NCI-H146 (cell line): ENCODE measurements at regions not wholly inside any gene's neighbourhood (a gene's known extent, or its start where the extent isn't known, plus 50 kb on each side); places are given as distances from the start of the nearest gene placed in this dataset.

ENCODE experiments used
- DNase-seq: peaks from one replicate; lab custom pipeline; 2025; lab: John Stamatoyannopoulos, UW

DNA sequence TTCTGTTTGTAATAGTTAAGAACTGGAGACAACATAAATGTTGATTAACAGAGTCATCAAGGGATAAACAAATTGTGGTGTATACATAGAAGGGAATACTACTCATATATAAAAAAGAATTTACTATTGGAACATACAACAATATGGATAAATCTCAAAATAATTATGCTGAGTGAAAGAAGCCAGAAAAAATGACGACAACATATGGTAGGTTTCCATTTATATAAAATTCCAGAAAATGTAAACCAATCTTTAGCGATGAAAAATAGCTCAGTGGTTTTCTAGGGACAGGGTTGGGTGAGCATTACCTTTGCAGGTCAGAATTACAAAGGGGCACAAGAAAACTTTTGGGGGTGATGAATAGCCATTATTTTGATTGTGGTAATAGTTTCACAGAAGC lies 431.6 kb downstream of the PTPRU start:
- DNase-seq = no peak

DNA sequence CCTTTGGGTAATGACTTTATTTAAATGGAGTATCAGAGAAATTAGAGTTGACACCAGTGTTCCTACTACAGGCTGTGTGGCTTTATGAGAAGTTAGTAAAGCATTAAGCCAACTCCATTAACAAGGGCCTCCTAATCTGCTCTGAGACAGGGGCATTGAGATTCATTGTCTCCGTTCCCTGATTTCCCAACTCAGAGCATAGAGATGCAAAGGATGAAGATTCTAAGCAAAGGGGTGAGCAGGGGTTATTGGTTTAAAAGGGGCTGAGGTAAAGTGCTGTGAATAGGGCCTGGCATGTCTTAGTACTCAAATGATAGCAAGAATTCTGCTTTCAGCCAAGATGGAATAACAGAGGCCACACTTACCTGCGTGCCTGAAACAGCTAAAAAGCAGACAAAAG lies 428.4 kb downstream of the PTPRU start:
- no peak for DNase-seq

DNA sequence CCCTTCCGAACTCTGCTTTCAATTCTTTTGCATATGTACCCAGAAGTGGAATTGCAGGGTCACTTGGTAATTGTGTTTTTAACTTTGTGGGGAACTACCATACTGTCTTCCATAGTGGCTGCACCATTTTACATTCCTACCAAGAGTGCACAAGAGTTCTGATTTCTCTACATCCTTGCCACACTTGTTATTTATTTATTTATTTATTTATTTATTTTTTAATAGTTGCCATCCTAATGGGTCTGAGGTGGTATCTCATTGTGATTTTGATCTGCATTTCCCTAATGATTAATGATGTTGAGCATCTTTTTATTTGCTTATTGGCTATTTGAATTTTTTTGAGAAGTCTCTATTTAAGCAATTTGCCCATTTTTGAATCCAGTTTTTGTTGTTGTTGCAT lies 422.4 kb downstream of the PTPRU start:
- DNase-seq = no peak

DNA sequence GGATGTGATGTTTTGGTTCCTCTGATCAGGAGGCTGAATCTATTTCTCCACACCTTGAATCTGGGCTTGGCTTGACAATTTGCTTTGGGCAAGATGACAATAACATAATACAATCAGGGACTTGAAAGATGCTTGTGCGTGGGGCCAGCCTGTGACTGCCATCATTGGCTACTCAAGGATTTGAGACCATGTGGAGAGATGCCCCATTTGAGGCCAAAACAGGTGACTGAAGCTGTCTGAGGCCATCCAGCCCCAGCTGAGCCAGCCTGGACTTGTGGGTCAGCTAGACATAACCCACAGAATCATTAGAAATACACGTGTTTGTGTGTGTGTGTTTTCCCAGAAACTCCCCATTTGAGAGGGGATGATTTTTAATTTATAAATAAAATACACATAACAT lies 421.5 kb downstream of the PTPRU start:
- DNase-seq = no peak

DNA sequence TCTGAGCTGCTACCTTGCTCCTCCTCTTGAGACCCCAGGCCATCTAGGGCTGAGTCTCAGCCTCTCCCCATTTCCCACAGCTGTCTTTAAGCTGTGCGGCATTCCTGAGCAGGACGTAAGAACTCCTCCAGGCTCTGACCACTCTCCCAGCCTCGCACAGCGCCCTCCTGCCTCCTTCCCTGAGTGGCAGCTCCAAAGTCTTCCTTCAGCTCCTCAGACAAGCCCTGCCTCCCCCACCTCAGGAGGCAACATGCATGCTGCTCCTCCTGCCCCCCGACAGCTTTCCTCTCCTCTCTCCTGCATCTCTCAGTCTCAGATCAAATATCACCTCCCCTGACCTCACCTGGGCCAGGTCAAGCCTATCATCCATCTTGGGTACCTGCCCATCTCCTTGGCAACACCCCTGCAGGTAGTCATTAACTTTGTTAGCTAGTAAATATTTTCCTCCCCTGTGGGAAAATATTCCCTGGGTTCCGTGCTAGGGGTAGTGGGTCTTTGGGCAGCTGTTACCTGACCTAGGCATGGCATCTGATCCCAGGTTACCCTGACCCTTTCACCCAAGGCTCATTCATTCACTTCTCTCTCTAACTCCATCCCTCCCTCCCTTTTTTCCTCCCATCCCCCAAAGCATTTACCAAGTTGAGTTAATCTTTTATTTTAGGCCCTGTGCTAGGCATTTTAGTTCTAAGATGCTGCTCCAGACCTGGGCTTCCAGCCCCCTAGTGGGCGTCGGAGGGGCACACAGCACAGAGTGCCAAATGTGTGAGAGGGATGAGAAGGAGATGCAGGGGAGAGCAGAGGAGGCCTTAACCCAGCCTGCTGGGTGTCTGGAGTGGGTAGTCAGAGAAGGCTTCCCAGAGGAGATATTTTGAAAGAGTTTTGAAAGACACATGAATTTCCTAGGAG lies 419.9 kb downstream of the PTPRU start:
- no peak for DNase-seq

DNA sequence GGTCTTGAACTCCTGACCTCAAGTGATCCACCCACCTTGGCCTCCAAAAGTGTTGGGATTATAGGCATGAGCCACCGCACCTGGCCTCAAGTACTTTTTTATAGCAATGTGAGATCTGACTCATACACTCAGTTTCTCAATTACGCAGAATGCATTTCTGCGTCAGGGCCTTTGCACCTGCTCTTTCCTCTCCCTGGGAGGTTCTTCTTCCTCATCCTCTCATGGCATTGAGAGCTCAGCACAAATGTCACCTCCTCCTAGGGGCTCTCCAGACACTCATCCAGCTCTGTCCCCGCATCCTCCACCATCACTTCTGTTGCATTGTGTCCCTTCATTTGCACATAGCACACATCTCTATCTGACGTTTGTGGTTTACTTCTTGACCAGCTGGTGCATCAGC lies 418.8 kb downstream of the PTPRU start:
- no peak for DNase-seq

DNA sequence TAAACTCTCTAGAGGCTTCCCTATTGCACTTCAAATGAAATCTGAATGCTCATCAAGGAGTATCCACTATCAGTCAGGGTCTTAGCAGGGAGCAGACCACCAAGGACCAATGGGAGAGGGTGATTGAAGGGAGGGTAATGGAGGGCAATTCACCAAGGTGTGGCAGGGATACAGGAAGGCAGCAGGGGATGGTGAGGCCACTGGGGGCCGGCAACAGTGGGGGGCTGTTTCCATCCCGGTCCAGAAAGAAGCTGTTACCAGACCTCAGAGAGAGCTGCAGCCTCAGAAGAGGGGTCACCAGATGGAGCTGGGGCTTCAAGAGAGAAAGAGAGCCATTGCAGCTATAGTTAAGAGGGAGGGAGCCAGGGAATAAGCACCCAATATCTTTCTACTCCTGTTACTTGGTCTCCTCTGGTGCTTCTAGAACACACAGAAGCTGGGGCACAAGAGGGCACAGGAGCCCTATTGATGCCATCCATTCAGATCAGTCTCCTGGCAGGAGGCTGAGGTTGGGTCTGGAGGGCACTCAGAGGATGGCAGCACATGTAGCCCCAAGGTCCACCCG lies 417.6 kb downstream of the PTPRU start:
- DNase-seq = no peak

DNA sequence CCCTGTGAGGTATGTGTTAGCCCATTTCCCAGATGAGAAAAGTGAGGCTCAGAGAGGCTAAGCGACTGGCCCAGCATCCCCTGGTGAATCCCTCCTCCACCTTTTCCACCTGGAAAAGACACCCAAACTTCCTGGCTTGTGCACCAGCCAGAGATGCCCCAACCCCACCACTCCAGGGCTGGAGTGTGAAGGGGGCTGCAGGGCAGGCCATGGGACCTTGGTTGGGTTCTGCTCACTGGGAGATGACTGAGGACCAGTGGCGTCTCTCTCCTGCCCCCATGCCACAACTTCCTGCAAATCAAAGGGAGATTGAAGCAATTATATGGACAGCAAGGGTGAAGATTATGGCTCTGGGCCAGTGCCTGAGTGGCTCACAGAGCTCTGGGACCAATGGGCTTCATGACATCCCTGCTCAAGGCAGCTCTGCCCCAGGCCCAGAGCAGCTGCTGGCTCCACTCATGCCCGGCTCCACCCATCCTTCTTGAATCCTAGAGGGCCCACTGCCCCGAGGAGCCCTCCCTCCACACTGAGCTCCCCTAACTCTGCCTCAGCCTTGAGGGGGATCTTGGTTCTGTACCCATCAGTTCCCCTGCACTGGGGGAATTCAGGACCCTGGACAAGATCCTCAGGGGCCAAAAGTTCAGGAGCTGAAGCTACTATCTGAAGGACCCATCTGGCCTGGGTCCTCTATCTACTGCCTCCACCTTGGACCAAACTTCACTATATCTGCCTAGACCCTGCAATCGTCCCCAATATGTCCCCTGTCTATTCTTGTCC lies 416.9 kb downstream of the PTPRU start:
- no peak for DNase-seq

DNA sequence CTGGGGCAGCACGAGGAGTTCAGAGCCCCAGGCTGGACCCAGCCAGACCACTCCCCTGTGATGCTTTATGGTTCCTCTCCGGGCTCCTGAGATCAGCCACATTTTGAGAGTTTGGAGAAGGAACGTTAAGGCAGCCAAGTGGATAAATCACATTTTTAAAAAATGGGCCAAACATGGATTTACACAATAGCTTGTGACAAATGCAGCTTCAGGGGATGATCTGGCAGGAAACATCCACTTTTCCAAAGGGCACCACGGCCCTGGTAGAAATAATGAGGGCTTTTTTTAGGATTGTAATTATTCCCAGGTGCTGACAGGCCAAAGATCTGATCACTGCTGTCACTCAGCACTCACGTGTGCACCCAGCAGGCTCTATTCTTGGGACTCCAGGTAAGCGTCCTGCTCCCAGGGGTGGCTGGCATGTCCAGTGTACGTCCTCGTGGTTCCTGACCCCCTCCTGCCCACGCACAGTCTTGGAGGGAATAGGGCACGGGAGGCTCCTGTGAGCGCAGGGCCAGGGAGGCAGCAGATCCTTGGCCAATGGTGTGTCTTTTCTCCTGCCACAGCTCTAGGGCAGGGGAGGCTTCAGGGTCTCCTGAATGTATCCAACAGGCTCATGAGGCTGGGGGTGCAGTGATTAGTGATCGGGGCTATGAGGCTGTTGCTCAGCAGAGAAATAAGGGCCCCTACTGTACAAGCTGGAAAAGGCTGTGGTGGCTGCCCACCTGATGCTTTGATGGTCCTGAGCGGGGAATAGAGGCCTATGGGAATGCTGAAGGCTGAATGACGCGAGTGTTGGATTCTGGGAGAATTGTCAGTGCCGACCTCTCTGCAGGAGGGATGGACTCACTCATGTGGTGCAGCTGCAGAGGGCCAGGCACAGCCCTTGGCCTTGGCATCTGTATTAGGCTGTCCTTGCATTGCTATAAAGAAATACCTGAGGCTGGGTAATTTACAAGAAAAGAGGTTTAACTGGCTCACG lies 415.7 kb downstream of the PTPRU start:
- DNase-seq = no peak

DNA sequence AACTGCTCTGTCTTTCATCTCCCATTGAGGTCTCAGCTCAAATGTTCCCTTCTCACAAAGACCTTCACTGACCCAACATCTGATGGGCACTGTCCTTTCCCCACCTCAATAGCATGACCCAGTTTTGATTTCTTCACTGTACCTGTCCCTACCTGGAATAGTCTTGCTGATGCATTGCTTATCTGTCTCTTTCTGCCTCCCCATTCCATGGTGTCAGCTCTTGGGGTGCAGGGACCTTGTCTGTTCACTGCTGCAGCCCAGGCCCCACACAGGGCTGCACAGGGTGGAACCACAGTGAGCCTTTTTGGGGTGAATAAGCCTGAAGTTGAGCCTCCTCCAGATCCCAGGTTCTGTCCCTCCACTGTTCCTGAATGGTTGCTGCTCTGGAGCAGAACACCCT lies 414.9 kb downstream of the PTPRU start:
- no peak for DNase-seq

DNA sequence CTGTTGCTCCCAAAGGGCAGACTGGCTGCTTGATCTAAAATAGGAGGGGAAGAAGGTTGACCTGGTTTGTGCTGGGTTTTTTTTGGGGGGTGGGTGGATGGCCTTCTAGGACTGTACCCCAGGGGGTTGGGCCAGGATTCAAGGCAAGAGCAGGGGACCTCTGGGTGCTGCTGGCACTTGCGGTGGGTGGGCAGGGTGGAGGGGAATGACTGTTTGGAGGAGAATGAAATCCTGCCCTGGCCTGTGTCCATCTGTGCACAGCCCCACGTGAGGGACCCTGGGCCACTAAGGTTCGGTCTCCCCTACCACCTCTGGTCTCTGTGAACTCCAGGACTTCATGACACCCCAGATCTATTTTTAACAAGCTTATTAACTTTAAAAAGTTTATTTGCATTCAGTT lies 414.2 kb downstream of the PTPRU start:
- no peak for DNase-seq

DNA sequence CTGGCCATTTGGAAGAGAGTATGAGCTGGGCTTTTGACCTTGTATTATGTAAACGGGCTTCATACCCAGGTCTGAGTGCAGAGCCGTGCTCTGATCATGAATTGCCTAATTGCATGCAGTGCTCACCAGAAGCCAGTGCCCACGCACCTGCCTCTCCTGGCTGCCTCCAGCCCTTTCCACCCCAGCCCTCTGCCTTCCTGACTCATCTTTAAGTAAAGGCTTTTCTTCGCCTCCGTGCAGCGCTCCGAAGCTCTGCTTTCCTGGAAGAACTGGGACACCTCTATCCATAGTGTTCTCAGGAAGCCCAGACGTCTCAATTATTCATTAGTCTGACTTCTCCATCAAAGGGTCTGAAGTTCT lies 413.7 kb downstream of the PTPRU start:
- DNase-seq = no peak

DNA sequence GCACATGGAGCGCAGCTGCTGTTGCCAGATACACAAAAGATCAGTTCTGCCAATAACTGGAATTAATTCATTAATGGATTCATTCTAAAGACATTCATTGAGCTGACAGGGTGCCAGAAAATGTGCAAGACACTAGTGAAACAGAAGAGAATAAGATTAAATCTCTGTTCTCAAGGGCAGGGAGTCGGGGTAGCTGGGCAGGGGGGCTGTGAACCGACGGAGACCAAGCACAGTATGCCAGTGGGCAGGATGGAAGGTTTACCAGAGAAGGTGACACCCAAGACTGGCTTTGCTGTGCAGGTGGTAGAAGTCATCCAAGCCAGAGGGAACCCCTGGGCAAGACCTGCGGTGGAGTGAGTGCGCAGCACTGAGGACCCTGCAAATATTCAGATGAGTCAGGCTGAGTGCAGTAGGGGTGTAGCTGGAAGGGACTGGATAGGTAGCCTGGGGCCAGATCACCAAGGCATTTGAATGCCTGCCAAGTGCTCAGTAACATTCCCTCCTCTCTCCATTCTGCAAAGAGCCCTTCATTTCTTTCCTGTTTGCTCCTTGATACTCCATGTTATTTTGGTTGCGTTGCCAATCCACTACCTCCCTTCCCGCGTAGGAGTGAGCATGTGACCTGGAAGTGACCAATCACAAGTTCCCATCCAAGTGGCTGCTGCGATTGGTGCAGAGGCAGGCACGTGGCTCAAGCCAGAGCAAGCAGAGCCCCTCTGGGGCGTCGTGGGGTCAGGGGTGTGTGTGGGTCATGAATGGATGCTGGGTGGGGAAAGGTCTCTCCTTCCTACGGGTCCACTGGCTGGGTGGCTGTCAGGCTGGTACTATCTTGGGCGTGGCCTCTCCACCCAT lies 413.1 kb downstream of the PTPRU start:
- no peak for DNase-seq

DNA sequence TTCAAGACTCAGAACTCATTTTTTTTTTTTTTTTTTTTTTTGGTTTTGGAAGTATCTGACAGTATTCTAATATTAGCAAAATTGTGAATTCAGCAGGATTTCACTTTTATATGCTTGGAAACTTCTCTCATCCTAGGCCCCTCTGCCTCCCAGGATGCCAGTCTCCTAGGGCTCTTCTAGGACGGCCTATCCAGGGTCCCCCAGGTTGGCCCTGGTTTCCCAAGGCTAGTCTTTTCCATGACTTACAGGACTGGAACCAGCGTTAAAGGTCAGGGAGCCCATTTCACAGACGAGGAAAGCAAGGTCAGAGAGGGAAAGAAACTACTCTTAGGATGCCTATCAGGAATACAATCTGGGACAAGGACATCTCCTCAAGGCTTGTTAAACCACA lies 412.5 kb downstream of the PTPRU start:
- no peak for DNase-seq

DNA sequence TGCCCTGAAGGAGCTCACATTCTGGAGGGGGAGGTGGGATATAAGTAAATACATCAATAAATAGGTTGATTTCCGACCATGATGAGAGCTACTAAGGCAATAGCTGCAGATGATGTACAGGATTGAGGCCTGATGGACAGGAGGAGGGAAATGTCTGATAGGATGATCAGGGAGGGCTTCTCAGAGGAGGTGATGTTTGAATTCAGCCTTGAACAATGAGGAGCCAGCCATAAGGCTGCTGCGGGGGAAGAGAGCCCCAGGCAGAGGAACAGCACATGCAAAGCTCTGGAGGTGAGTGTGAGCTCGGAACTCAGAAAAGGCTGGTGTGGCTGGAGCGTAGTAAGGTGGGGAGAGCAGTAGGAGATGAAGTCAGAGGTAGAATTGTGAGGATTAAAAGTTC lies 411.7 kb downstream of the PTPRU start:
- no peak for DNase-seq

DNA sequence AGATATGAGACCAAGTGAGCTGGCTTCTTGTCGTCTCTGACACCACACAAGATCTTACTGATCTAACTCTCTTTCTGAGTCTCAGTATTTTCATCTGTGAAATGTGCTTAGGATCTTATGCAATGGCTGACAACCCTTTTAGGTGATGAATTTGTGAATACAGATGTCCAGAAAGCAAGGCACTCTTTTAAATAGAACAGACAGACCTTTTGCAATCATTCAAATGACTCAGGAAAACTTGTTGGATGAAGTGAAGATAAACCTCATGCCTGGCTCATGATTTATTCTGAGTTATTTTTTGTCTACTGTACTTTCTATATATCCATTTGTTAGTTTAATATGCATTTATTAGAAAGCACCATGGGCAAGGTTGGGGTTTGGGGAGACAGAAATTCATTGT lies 411.3 kb downstream of the PTPRU start:
- DNase-seq = no peak

DNA sequence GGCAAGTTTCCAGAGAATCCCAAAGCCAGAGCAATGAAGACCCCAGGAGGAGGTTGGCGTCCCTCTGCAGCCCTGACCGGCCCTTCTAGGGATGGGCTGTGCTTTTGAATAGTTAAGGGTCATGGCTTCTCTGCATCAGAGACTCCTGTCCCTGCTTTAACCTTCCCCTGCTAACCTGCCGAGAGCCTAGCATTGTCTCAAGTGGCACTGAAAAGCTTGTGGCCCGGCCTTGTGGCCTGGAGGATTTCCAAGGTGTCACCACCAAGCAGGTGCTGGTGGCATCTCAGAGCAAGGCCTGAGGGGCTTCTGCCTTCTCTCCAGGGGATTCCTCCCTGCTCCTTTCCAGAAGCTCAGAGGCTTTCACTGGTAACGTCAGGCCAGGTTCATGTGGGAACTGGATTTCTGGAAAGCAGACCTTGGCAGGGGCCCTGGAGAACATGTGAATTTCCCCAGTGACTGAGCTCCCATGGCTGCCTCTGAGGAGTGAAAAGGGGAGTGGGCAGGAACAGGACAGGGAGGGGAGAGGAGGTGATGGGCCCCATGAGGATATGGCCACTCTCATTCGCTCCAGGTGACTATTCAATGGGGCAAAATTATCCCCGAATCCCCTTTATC lies 409.9 kb downstream of the PTPRU start:
- no peak for DNase-seq

DNA sequence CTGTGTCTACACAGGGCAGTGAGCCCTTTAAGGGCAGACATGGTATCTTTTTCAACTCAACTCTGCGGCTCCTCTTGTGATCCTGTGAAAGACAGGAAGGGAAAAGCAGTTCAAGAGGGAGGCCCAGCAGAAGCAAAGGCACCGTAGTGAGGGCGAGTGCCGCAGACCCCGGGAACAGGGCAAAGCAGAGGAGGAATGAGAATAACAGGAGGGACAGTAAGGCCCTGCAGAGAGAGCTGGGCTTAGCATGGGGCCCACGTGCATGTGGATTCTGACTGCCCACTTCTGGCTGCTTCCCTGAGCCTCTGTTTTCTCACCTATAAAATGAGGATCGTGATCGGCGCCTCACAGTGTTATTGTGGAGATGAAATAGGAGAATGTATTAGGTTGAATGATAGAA lies 409.3 kb downstream of the PTPRU start:
- no peak for DNase-seq

DNA sequence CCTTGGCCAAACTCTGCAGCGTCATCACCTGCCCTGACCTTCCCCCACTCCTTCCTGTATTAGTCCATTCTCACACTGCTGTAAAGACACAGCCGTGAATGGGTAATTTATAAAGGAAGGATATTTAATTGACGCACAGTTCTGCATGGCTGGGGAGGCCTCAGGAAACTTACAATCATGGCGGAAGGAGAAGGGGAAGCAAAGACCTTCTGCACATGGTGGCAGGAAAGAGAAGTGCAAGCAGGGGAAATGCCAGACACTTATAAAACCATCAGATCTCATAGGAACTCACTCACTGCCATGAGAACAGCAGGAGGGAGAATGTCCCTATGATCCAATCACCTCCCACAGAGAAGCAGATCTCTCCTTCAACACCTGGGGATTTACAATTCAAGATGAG lies 408.5 kb downstream of the PTPRU start:
- no peak for DNase-seq

DNA sequence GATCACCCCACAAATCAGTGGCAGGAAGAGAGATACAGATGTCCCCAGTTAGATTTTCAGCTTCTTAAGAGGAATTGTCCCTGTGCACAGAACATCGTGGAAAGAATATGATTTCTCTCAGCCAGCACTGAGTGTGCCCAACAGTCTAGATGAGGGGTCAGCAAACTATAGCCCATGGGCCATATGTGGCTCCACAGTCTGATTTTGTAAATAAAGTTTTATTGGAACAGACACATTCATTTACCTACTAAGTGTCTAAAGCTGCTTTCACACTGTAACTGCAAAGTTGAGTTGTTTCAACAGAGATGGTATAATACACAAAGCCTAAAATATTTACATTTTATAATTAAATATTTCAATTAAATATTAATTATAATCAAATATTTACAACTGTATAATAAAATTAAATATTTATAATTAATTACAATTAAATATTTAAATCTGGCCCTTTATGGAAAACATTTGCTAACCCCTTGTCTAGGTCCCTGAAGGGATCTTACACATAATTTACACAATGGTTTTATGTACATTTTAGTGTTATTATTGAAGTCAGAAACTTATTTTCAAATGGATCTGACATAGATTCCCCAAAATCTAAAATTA lies 407.6 kb downstream of the PTPRU start:
- no peak for DNase-seq
